Heart left ventricle (tissue), 16 donors: ENCODE measurements at regions not wholly inside any gene's neighbourhood (a gene's known extent, or its start where the extent isn't known, plus 50 kb on each side); places are given as distances from the start of the nearest gene placed in this dataset.

Experiments used
- ATAC-seq, 4 donors: fragments of 200-7000 bp; cut with Tn5 transposase; one replicate each; pipeline ENCODE4 v1.9.1; 2020 to 2022; ENCODE audit warnings: moderate library complexity in 4 of 4, mild to moderate bottlenecking in 3 of 4, moderate number of reproducible peaks in 1 of 4
- DNase-seq, 5 donors: peaks; one replicate each; pipeline ENCODE4 v3.0.0-alpha.2; 2020
- H3K27ac ChIP-seq, 12 donors: fragments of 200-600 bp; sonication (generic) in 4 of 12; one replicate each; pipeline versions ENCODE4 v1.5.0 to v1.8.0; 2016 to 2022; ENCODE audit warnings: mild to moderate bottlenecking in 2 of 12
- H3K27me3 ChIP-seq, 9 donors: fragments of 200-600 bp; sonication (generic) in 2 of 9; one replicate each; pipeline versions ENCODE4 v1.5.1 to v1.8.0; 2016 to 2022; ENCODE audit warnings: mild to moderate bottlenecking in 3 of 9
- H3K36me3 ChIP-seq, 9 donors: fragments of 200-600 bp; sonication (generic) in 2 of 9; one replicate each; pipeline versions ENCODE4 v1.5.0 to v1.8.0; 2018 to 2022; ENCODE audit warnings: mild to moderate bottlenecking in 2 of 9
- H3K4me1 ChIP-seq, 12 donors: fragments of 200-600 bp; sonication (generic) in 4 of 12; one replicate each; pipeline versions ENCODE4 v1.5.0 to v1.8.0; 2016 to 2022; ENCODE audit warnings: mild to moderate bottlenecking in 3 of 12
- H3K4me3 ChIP-seq, 12 donors: fragments of 200-600 bp; sonication (generic) in 4 of 12; one replicate each; pipeline versions ENCODE4 v1.5.0 to v1.8.0; 2017 to 2022; ENCODE audit warnings: mild to moderate bottlenecking in 9 of 12, moderate library complexity in 4 of 12
- H3K9me3 ChIP-seq, 12 donors: fragments of 200-600 bp; sonication (generic) in 4 of 12; one replicate each; pipeline versions ENCODE4 v1.5.0 to v1.8.0; 2016 to 2022; ENCODE audit warnings: mild to moderate bottlenecking in 1 of 12
- POLR2A ChIP-seq, 2 donors: fragments of 450-650 bp; IDR thresholded peaks; one replicate each; pipeline ENCODE4 v1.6.1; 2017; ENCODE audit warnings: antibody characterized with exemption in 2 of 2, mild to moderate bottlenecking in 2 of 2, moderate library complexity in 2 of 2
- WGBS, 4 donors: extraction: QIAGEN DNeasy Blood & Tissue Kit in 2 of 4; methylation state at CpG; one replicate each; pipeline versions ENCODE4 v1.1.5 to v1.1.7; 2013 to 2018; 5-methylcytosine and 5-hydroxymethylcytosine counted together
- intact Hi-C, 10 donors: fragments of 100-400 bp; cut with DNase I; formaldehyde crosslinking; loops; one replicate each; pipeline versions ENCODE4 v1.11.1 to v1.14.2; 2022
- TF ChIP-seq, protein P1 (sequence below), 12 donors: fragments of 200-600 bp; sonication (generic) in 4 of 12; IDR thresholded peaks; one replicate each; pipeline versions ENCODE4 v1.5.0 to v1.8.0; 2018 to 2022; ENCODE audit warnings: antibody characterized with exemption in 12 of 12, mild to moderate bottlenecking in 5 of 12
- donor health status: ischemic (EF 13 %, LVEDD 7.1; RV severe dilation, severe dysfunction).
- donor health status: healthy with polysubstance abuse.
- donor health status: DM: no; HTN: yes; CAD: no.
- donor health status: DM: no; HTN: no; CAD: no.
- donor health status: ischemic (EF 25% LVEDD 6.9; RV normal size, moderate dysfunction).
- donor health status: ischemic (EF 25% LVEDD 5.7; RV mildly dilated, moderate dysfunction).
- donor health status: healthy.
- donor health status: DM: yes; HTN: yes; CAD: no.
- donor health status: ischemic (EF 35%, LVEDD 5.7; RV mildly dilated, moderate dysfunction).
- donor health status: nonischemic (EF 11% LVEDD 7.7; RV severe dilation, severe dysfunction).
- donor health status: DM: yes; HTN: yes; CAD: no.
- donor health status: PGD.
- donor health status: ischemic (EF 29% LVEDD 5.4; RV normal size, mild dysfunction).
- donor health status: nonischemic (EF 23%, LVEDD 6.1; RV moderate dilation, normal function).

DNA sequence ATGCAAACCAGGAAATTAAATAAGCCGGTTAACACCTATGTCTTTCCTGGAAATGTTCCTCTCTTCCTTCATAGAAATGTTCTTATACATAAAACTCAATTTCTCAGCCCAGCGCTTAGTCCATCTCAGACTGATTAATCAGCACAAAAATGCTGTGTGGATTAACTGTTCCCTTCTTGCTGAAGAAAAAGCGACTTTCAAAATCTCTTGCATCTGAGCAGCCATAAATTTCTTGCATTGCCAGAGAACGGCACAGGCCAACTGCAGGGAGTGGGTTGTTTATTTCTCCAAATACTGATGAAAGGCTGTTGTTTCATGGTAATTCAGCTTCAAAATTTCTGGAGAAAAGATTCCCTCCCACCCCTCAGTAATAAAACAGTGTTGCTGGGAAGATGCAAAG, 517.6 kb downstream of the BTBD3 start:
- no peak overlapping the region for H3K27ac ChIP-seq

GRCh38 chr20:12453711-12454110, 536.0 kb downstream of the BTBD3 start:
- 95 to 96% (median 95%) methylated on average over 1 of the region's 1 CpG for WGBS, 4 donors
- no peak for TF ChIP-seq POLR2A (IDR thresholded peaks at IDR 0.05)
- ATAC-seq (no peak), DNase-seq (no peak)
- H3K4me1 ChIP-seq = no peaks in the 10 kb centered on the region
- H3K9me3 ChIP-seq = peaks cover 0 to 2% (median 0%) of the 10 kb centered on the region in 12 donors
- no peak overlapping the region for H3K4me3 ChIP-seq
- H3K36me3 ChIP-seq = no peaks in the 10 kb centered on the region
- H3K27ac ChIP-seq = no peak overlapping the region
- intact Hi-C loops = no loop called here
- no peaks in the 10 kb centered on the region for H3K27me3 ChIP-seq

More for the DNA sequence above, 517.6 kb downstream of the BTBD3 start:
- H3K9me3 ChIP-seq = peaks cover 0 to 8% (median 0%) of the 10 kb centered on the region in 12 donors
- no peaks in the 10 kb centered on the region for H3K4me1 ChIP-seq
- intact Hi-C loops = no loop called here
- H3K36me3 ChIP-seq = no peaks in the 10 kb centered on the region
- no peak for ATAC-seq
- no peak overlapping the region for H3K4me3 ChIP-seq
- no peak for TF ChIP-seq POLR2A (IDR thresholded peaks at IDR 0.05)
- TF ChIP-seq, protein P1, sequence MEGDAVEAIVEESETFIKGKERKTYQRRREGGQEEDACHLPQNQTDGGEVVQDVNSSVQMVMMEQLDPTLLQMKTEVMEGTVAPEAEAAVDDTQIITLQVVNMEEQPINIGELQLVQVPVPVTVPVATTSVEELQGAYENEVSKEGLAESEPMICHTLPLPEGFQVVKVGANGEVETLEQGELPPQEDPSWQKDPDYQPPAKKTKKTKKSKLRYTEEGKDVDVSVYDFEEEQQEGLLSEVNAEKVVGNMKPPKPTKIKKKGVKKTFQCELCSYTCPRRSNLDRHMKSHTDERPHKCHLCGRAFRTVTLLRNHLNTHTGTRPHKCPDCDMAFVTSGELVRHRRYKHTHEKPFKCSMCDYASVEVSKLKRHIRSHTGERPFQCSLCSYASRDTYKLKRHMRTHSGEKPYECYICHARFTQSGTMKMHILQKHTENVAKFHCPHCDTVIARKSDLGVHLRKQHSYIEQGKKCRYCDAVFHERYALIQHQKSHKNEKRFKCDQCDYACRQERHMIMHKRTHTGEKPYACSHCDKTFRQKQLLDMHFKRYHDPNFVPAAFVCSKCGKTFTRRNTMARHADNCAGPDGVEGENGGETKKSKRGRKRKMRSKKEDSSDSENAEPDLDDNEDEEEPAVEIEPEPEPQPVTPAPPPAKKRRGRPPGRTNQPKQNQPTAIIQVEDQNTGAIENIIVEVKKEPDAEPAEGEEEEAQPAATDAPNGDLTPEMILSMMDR (IDR thresholded peaks at IDR 0.05) = no peak
- WGBS, 4 donors = 86 to 93% (median 87%) methylated on average over 4 of the region's 4 CpGs
- DNase-seq = no peak
- no peaks in the 10 kb centered on the region for H3K27me3 ChIP-seq

- Histone ChIP-seq H3K27ac (no peak overlapping the region), H3K9me3 (no peaks in the 10 kb centered on the region), H3K4me3 (no peak overlapping the region), H3K27me3 (no peaks in the 10 kb centered on the region), H3K36me3 (no peaks in the 10 kb centered on the region), H3K4me1 (no peaks in the 10 kb centered on the region)
- DNase-seq (no peak), ATAC-seq (no peak)
- intact Hi-C loops = no loop called here
- no peak for TF ChIP-seq POLR2A (IDR thresholded peaks at IDR 0.05)
- TF ChIP-seq, protein P1 (IDR thresholded peaks at IDR 0.05) = no peak
These were observed 537.5 kb downstream of the BTBD3 start for GRCh38 chr20:12455148-12455547.

DNA sequence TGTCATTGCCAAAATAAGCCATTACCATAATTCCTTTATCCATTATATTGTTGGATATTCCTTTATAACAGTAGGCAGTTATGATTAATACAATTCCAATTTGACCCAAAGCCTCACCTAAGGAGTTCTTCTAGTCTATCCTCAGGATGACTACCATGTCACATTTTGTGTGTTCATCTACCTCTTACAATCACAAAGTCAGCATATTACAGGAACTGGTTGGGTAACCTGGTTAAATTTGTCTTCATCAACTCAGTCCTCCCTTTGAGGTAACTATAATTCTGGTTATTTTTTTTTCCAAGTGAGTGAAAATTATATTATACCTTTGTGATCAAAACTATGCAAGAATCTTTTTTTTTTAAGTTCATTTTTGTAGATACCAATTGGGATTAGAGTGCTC, 540.5 kb downstream of the BTBD3 start:
- no peaks in the 10 kb centered on the region for H3K9me3 ChIP-seq
- no peaks in the 10 kb centered on the region for H3K36me3 ChIP-seq
- H3K4me3 ChIP-seq = no peak overlapping the region
- no peak for DNase-seq
- ATAC-seq = no peak
- H3K4me1 ChIP-seq = no peaks in the 10 kb centered on the region
- intact Hi-C loops = no loop called here
- no peak for TF ChIP-seq POLR2A (IDR thresholded peaks at IDR 0.05)
- TF ChIP-seq, protein P1 (IDR thresholded peaks at IDR 0.05) = no peak
- H3K27me3 ChIP-seq = no peaks in the 10 kb centered on the region
- H3K27ac ChIP-seq = no peak overlapping the region

- 57 to 65% (median 60%) methylated on average over 3 of the region's 3 CpGs for WGBS, 4 donors
- Histone ChIP-seq H3K4me3 (no peak overlapping the region), H3K36me3 (no peaks in the 10 kb centered on the region), H3K27ac (no peak overlapping the region), H3K9me3 (peaks cover 0 to 11% (median 0%) of the 10 kb centered on the region in 12 donors), H3K27me3 (no peaks in the 10 kb centered on the region), H3K4me1 (no peaks in the 10 kb centered on the region)
- ATAC-seq = no peak
- intact Hi-C loops = no loop called here
- DNase-seq = no peak
- no peak for TF ChIP-seq POLR2A (IDR thresholded peaks at IDR 0.05)
- TF ChIP-seq, protein P1 (IDR thresholded peaks at IDR 0.05) = no peak
These were observed 544.7 kb upstream of the SPTLC3 start for GRCh38 chr20:12464036-12464435.
